ENCODE measurements at regions not wholly inside any gene's neighbourhood (a gene's known extent, or its start where the extent isn't known, plus 50 kb on each side); places are given as distances from the start of the nearest gene placed in this dataset.

GRCh38 chr12:65585648-65586602 is 238.4 kb upstream of the HMGA2 start:
- H3K36me3 Mint-ChIP-seq (ENCODE audit: low read depth) = peaks cover 4% of the 10 kb centered on the region
- peak overlapping the region; percentile 61 for H3K27ac Mint-ChIP-seq
- DNase-seq = no peak
- H3K4me3 Mint-ChIP-seq = peak overlapping the region; percentile 6
- H3K4me1 Mint-ChIP-seq = peaks cover 42% of the 10 kb centered on the region
- no peak for TF ChIP-seq CTCF (IDR thresholded peaks at IDR 0.05)
- peaks cover 4% of the 10 kb centered on the region for H3K27me3 Mint-ChIP-seq (ENCODE audit: low read depth, poor library complexity)
- H3K9me3 Mint-ChIP-seq = peaks cover 6% of the 10 kb centered on the region

GRCh38 chr12:65586796-65587195 is 237.5 kb upstream of the HMGA2 start:
- Mint-ChIP-seq H3K36me3 (ENCODE audit: low read depth) (peaks cover 4% of the 10 kb centered on the region), H3K4me1 (peaks cover 46% of the 10 kb centered on the region), H3K27ac (peak overlapping the region; percentile 4), H3K4me3 (no peak overlapping the region), H3K27me3 (ENCODE audit: low read depth, poor library complexity) (peaks cover 4% of the 10 kb centered on the region), H3K9me3 (no peaks in the 10 kb centered on the region)
- TF ChIP-seq CTCF (IDR thresholded peaks at IDR 0.05) = no peak
- no peak for DNase-seq

GRCh38 chr12:65590318-65590717 is 234.0 kb upstream of the HMGA2 start:
- no peak for TF ChIP-seq CTCF (IDR thresholded peaks at IDR 0.05)

GRCh38 chr12:65592416-65592815 is 231.9 kb upstream of the HMGA2 start:
- H3K4me3 Mint-ChIP-seq = no peak overlapping the region
- H3K4me1 Mint-ChIP-seq = peaks cover 67% of the 10 kb centered on the region
- TF ChIP-seq CTCF (IDR thresholded peaks at IDR 0.05) = no peak
- no peak for DNase-seq
- no peaks in the 10 kb centered on the region for H3K27me3 Mint-ChIP-seq (ENCODE audit: low read depth, poor library complexity)
- no peaks in the 10 kb centered on the region for H3K36me3 Mint-ChIP-seq (ENCODE audit: low read depth)
- H3K9me3 Mint-ChIP-seq = no peaks in the 10 kb centered on the region
- H3K27ac Mint-ChIP-seq = peak overlapping the region; percentile 90

More at GRCh38 chr12:65590318-65590717, 234.0 kb upstream of the HMGA2 start:
- Mint-ChIP-seq H3K27me3 (ENCODE audit: low read depth, poor library complexity) (peaks cover 3% of the 10 kb centered on the region), H3K4me3 (no peak overlapping the region), H3K36me3 (ENCODE audit: low read depth) (peaks cover 3% of the 10 kb centered on the region), H3K27ac (no peak overlapping the region), H3K9me3 (no peaks in the 10 kb centered on the region), H3K4me1 (peaks cover 78% of the 10 kb centered on the region)
- DNase-seq = no peak

GRCh38 chr12:65593239-65593701 is 231.0 kb upstream of the HMGA2 start:
- H3K27ac Mint-ChIP-seq = no peak overlapping the region
- no peak overlapping the region for H3K4me3 Mint-ChIP-seq
- TF ChIP-seq CTCF (IDR thresholded peaks at IDR 0.05) = no peak
- no peaks in the 10 kb centered on the region for H3K36me3 Mint-ChIP-seq (ENCODE audit: low read depth)
- H3K27me3 Mint-ChIP-seq (ENCODE audit: low read depth, poor library complexity) = no peaks in the 10 kb centered on the region
- no peaks in the 10 kb centered on the region for H3K9me3 Mint-ChIP-seq
- no peak for DNase-seq
- H3K4me1 Mint-ChIP-seq = peaks cover 59% of the 10 kb centered on the region

Measured in nephron progenitor cell (in vitro differentiated cells).